Smooth muscle cell (in vitro differentiated cells): ENCODE measurements at regions not wholly inside any gene's neighbourhood (a gene's known extent, or its start where the extent isn't known, plus 50 kb on each side); places are given as distances from the start of the nearest gene placed in this dataset.
A peak's percentile ranks its signal among the peaks of the same experiment; 100 is the strongest.

ENCODE experiments used
- DNase-seq: peaks from one replicate; lab custom pipeline; 2025; ENCODE audit not compliant: unreplicated experiment; lab: John Stamatoyannopoulos, UW
- H2AFZ ChIP-seq: fragments of 200-600 bp; sonication (generic); 2 replicates; pipeline ENCODE4 v1.6.0; 2016; ENCODE audit warnings: antibody characterized with exemption, low read depth, mild to moderate bottlenecking
- H3F3A ChIP-seq: fragments of 200-600 bp; sonication (generic); 2 replicates; pipeline ENCODE4 v1.6.0; 2017; ENCODE audit warnings: antibody characterized with exemption, low read depth
- H3K27ac ChIP-seq: fragments of 200-600 bp; sonication (generic); 2 replicates; pipeline ENCODE4 v1.5.1; 2016; ENCODE audit warnings: low read depth, mild to moderate bottlenecking
- H3K27me3 ChIP-seq: fragments of 200-600 bp; sonication (generic); 2 replicates; pipeline ENCODE4 v1.6.1; 2016; ENCODE audit warnings: low read depth, mild to moderate bottlenecking
- H3K36me3 ChIP-seq: fragments of 200-600 bp; sonication (generic); 2 replicates; pipeline ENCODE4 v1.5.1; 2016; ENCODE audit warnings: low read depth
- H3K4me1 ChIP-seq: fragments of 200-600 bp; sonication (generic); 2 replicates; pipeline ENCODE4 v1.5.1; 2016; ENCODE audit warnings: low read depth
- H3K4me2 ChIP-seq: fragments of 200-600 bp; sonication (generic); 2 replicates; pipeline ENCODE4 v1.6.0; 2016; ENCODE audit warnings: mild to moderate bottlenecking
- H3K4me3 ChIP-seq: fragments of 200-600 bp; sonication (generic); 2 replicates; pipeline ENCODE4 v1.5.1; 2016; ENCODE audit warnings: mild to moderate bottlenecking
- H3K79me2 ChIP-seq: fragments of 200-600 bp; sonication (generic); 2 replicates; pipeline ENCODE4 v1.6.0; 2016; ENCODE audit warnings: low read depth, mild to moderate bottlenecking
- H3K9ac ChIP-seq: fragments of 200-600 bp; sonication (generic); 2 replicates; pipeline ENCODE4 v1.6.0; 2016; ENCODE audit warnings: low read depth
- H3K9me3 ChIP-seq: fragments of 200-600 bp; sonication (generic); replicated peaks from 2 replicates; pipeline ENCODE4 v1.5.1; 2016; ENCODE audit warnings: low read depth
- H4K20me1 ChIP-seq: fragments of 200-600 bp; sonication (generic); 2 replicates; pipeline ENCODE4 v1.6.0; 2016; ENCODE audit warnings: low read depth
- WGBS: methylation state at CpG from one replicate; pipeline ENCODE4 v1.1.7; 2016; ENCODE audit warnings: low lambda C conversion rate; 5-methylcytosine and 5-hydroxymethylcytosine counted together
- TF ChIP-seq, protein P1 (sequence below): fragments of 200-600 bp; sonication (generic); IDR thresholded peaks from 2 replicates; pipeline ENCODE4 v1.5.1; 2017; ENCODE audit warnings: borderline replicate concordance, mild to moderate bottlenecking, antibody characterized with exemption; ENCODE audit not compliant: insufficient read depth, poor library complexity, severe bottlenecking

DNA sequence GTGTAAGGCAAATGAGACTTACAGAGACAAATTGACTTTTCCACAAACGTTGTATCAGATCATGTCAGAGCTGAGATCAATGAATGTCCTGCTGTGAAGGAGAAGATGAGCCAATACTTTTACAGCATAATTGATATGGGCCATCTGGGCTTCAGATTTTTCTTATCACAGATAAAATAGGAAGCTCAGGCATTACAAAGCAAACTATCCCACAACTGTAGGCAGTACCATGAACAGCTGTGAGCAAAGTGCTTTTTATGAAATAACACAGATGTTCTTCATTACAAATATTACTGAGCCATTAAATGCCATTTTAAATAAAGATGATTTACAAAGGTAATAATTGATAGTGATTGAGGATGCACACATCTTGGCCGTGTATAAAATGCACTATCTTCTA, 852.3 kb downstream of the OTOL1 start:
- Histone ChIP-seq H4K20me1 (no peaks in the 10 kb centered on the region), H3K9ac (no peak overlapping the region), H3K27ac (no peak overlapping the region), H3K4me1 (no peaks in the 10 kb centered on the region), H3K9me3 (no peaks in the 10 kb centered on the region), H3K79me2 (no peaks in the 10 kb centered on the region), H3K4me2 (no peak overlapping the region), H3F3A (no peaks in the 10 kb centered on the region), H3K27me3 (no peaks in the 10 kb centered on the region), H3K36me3 (no peaks in the 10 kb centered on the region), H2AFZ (no peak overlapping the region), H3K4me3 (no peak overlapping the region)
- no peak for DNase-seq
- 66% methylated on average over 2 of the region's 2 CpGs for WGBS
- TF ChIP-seq, protein P1, sequence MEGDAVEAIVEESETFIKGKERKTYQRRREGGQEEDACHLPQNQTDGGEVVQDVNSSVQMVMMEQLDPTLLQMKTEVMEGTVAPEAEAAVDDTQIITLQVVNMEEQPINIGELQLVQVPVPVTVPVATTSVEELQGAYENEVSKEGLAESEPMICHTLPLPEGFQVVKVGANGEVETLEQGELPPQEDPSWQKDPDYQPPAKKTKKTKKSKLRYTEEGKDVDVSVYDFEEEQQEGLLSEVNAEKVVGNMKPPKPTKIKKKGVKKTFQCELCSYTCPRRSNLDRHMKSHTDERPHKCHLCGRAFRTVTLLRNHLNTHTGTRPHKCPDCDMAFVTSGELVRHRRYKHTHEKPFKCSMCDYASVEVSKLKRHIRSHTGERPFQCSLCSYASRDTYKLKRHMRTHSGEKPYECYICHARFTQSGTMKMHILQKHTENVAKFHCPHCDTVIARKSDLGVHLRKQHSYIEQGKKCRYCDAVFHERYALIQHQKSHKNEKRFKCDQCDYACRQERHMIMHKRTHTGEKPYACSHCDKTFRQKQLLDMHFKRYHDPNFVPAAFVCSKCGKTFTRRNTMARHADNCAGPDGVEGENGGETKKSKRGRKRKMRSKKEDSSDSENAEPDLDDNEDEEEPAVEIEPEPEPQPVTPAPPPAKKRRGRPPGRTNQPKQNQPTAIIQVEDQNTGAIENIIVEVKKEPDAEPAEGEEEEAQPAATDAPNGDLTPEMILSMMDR, result no peak

DNA sequence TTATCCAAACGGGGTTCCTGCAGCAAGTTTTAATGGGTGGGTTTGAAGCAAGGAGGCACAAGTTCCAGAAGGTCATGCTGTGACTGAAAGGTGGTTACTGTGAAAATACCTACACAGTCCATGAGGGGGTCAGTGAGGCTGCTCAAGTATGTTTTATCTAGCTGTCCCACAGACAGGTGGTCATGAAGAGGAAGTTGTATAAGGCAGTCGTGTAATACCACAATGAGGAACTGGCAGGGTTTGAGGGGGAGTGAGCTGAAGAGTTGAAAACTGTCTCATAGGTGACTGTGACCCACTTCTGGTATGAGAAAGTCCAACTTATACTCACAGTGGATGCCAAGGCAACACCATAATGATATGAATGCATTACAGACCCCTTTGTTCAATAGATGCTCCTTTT, 856.8 kb downstream of the OTOL1 start:
- H3K4me2 ChIP-seq, result no peak overlapping the region
- no peak overlapping the region for H3K27ac ChIP-seq
- TF ChIP-seq, protein P1, result no peak
- H3K27me3 ChIP-seq, result no peaks in the 10 kb centered on the region
- no peak overlapping the region for H3K9ac ChIP-seq
- 81% methylated on average over 2 of the region's 2 CpGs for WGBS
- DNase-seq, result no peak
- H3K9me3 ChIP-seq, result no peaks in the 10 kb centered on the region
- H3F3A ChIP-seq, result no peaks in the 10 kb centered on the region
- H3K4me1 ChIP-seq, result no peaks in the 10 kb centered on the region
- no peak overlapping the region for H3K4me3 ChIP-seq
- no peaks in the 10 kb centered on the region for H3K36me3 ChIP-seq
- H2AFZ ChIP-seq, result no peak overlapping the region
- no peaks in the 10 kb centered on the region for H3K79me2 ChIP-seq
- no peaks in the 10 kb centered on the region for H4K20me1 ChIP-seq

DNA sequence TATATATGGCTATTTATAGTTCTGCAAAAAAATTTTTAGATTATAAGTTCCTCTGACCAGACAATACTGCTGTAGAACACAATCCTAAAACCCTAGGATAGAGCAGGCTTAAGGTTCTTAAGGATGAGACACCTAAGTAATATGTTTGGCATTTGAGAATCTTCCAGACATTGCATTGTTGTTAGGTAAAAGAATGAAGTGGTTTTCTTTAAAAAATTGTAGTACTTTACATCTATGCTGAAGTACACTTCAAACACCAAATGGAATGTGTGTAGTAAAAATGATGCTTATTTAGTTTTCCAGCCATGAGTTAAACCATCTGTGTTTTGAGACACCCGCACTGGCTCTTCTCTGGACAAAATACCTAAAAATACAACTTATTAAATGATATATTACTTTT, 857.7 kb downstream of the OTOL1 start:
- Histone ChIP-seq H3K9me3 (no peaks in the 10 kb centered on the region), H3K27ac (peak overlapping the region; percentile 3), H3K4me1 (no peaks in the 10 kb centered on the region), H3K36me3 (no peaks in the 10 kb centered on the region), H3K9ac (no peak overlapping the region), H3F3A (no peaks in the 10 kb centered on the region), H3K4me2 (no peak overlapping the region), H4K20me1 (no peaks in the 10 kb centered on the region), H3K79me2 (no peaks in the 10 kb centered on the region), H3K27me3 (no peaks in the 10 kb centered on the region), H2AFZ (no peak overlapping the region), H3K4me3 (no peak overlapping the region)
- no peak for DNase-seq
- 68% methylated on average over 1 of the region's 1 CpG for WGBS
- TF ChIP-seq, protein P1, result no peak

DNA sequence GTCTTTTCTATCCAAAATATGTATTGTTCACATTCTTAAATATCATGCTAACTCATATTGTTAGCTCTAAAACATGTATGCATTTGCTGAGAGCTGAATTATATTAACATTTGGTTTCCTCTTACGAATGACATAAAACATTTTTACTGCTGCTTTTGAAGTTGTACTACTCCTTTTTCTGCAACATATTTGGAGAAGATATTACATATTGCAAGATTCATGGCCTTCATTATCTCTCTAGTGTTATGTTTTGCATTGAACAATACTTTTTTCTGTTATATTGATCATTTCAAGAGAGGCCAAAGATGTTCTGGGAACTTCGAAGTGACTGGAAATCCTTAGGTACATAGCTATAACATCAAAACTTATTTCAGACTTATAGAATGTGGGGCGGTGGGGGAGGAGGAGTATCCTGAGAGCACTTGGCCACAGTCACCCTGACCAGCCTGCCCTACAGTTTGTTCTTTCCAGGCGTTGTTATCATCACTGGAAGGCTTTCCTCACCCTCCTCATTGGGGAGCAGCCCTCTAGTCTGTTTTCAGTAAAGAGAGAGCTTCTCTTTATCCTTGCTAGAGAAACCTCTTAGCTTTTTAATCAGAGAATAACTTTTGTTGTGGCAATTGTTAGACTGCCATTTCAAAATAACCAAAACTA, 868.6 kb downstream of the OTOL1 start:
- Histone ChIP-seq H4K20me1 (no peaks in the 10 kb centered on the region), H3F3A (peaks cover 7% of the 10 kb centered on the region), H3K4me3 (no peak overlapping the region), H3K4me2 (peak overlapping the region; percentile 70), H3K36me3 (no peaks in the 10 kb centered on the region), H3K27ac (no peak overlapping the region), H2AFZ (peak overlapping the region; percentile 34), H3K9ac (no peak overlapping the region), H3K9me3 (no peaks in the 10 kb centered on the region), H3K27me3 (no peaks in the 10 kb centered on the region), H3K79me2 (no peaks in the 10 kb centered on the region), H3K4me1 (no peaks in the 10 kb centered on the region)
- TF ChIP-seq, protein P1, result no peak
- DNase-seq, result no peak
- 76% methylated on average over 4 of the region's 4 CpGs for WGBS
